SK-N-MC (cell line): ENCODE measurements at regions not wholly inside any gene's neighbourhood (a gene's known extent, or its start where the extent isn't known, plus 50 kb on each side); places are given as distances from the start of the nearest gene placed in this dataset.

Source experiments
- EZH2 ChIP-seq: fragments of 200-600 bp; sonication (generic); IDR thresholded peaks from one replicate; pipeline ENCODE4 v1.6.1; 2017; ENCODE audit warnings: antibody characterized with exemption
- FOXP2 ChIP-seq: optimal IDR thresholded peaks from 2 replicates; pipeline ENCODE3; 2011; ENCODE audit warnings: mild to moderate bottlenecking, moderate library complexity; ENCODE audit not compliant: insufficient read depth; ENCODE audit errors: extremely low read length, control extremely low read depth
- POLR2AphosphoS5 ChIP-seq: IDR thresholded peaks from 2 replicates; pipeline ENCODE4 v1.6.1; 2012; ENCODE audit warnings: mild to moderate bottlenecking, low read depth, low read length, borderline replicate concordance

- no peak for TF ChIP-seq EZH2
- no peak for TF ChIP-seq POLR2AphosphoS5
- TF ChIP-seq FOXP2, result no peak
Observed at GRCh38 chr1:38456531-38456876, 403.1 kb downstream of the RRAGC start.
